ENCODE measurements at regions not wholly inside any gene's neighbourhood (a gene's known extent, or its start where the extent isn't known, plus 50 kb on each side); places are given as distances from the start of the nearest gene placed in this dataset.

DNA sequence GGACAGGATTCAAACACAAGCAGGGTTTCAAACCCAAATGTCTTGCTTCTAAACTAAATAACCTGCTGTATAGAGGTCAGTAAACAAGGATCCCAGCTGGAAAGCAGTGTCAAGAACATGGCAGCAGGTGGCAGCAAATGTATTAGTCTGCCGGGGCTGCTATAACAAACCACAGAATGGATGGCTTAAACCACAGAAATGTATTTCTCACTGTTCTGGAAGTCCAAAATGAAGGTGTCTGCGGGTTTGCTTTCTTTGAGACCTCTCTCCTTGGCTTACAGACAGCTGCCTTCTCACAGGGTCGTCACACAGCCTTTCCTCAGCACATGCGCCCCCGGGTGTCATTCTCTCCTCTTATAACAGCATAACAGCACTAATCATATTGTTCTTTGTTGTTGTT lies 65.1 kb upstream of the LRRC55 start:
- no peaks in the 10 kb centered on the region for H3K27me3 ChIP-seq
- intact Hi-C loops (cut with DNase I): no loop called here
- no peaks in the 10 kb centered on the region for H3K9me3 ChIP-seq
- H3K4me3 ChIP-seq: no peak overlapping the region
- TF ChIP-seq, protein P1, sequence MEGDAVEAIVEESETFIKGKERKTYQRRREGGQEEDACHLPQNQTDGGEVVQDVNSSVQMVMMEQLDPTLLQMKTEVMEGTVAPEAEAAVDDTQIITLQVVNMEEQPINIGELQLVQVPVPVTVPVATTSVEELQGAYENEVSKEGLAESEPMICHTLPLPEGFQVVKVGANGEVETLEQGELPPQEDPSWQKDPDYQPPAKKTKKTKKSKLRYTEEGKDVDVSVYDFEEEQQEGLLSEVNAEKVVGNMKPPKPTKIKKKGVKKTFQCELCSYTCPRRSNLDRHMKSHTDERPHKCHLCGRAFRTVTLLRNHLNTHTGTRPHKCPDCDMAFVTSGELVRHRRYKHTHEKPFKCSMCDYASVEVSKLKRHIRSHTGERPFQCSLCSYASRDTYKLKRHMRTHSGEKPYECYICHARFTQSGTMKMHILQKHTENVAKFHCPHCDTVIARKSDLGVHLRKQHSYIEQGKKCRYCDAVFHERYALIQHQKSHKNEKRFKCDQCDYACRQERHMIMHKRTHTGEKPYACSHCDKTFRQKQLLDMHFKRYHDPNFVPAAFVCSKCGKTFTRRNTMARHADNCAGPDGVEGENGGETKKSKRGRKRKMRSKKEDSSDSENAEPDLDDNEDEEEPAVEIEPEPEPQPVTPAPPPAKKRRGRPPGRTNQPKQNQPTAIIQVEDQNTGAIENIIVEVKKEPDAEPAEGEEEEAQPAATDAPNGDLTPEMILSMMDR (IDR thresholded peaks at IDR 0.05): peak in 3 of 4 donors; percentile 34 to 48 (median 36)
- ATAC-seq (peak in 3 of 4 donors; percentile 73 to 83 (median 78)), DNase-seq (peak in 3 of 6 donors; percentile 11 to 36 (median 16)), FAIRE-seq (no peak)
- H3K27ac ChIP-seq: no peak overlapping the region
- H3K36me3 ChIP-seq: no peaks in the 10 kb centered on the region
- no peaks in the 10 kb centered on the region for H3K4me1 ChIP-seq
- WGBS, 2 donors: 58 to 66% methylated on average over 5 of the region's 5 CpGs

DNA sequence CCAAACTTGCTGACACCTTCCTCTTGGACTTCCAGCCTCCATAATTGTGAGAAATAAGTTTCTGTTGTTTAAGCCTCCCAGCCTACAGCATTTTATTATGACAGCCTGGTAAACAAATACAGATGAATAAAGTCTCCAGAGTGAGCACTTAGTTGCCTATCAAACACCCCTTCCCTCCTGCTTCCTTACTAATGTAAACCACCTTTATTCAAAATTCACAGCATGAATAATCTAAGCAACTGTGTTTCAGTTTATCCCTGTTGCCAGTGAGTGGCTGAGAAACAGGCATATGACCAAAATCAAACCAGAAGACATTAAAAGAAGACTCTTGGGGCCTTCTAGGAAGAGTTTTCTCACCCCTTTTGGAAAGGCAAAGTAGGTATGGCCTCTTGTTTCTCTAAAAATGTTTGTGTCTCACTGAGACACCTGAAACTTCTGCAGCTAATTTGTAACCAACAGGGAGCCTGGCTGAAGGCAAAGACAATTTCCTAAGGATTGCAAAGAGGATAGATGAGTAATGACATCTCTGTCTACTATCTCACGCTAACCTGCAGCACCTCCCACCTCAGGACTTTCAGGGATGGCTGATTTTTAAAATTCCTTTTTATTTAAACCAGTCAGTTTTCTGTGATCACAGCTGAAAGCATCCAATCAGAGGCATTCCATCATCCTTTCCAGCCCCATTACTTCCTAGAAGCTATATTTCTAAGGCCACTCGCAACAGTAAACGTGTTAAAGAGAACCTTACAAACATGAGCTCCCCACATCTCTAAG lies 61.4 kb upstream of the LRRC55 start:
- ATAC-seq (no peak), FAIRE-seq (no peak), DNase-seq (no peak)
- WGBS, 2 donors: 86 to 92% methylated on average over 3 of the region's 3 CpGs
- H3K4me3 ChIP-seq: no peak overlapping the region
- no peaks in the 10 kb centered on the region for H3K4me1 ChIP-seq
- no peaks in the 10 kb centered on the region for H3K9me3 ChIP-seq
- H3K36me3 ChIP-seq: no peaks in the 10 kb centered on the region
- H3K27ac ChIP-seq: no peak overlapping the region
- no peaks in the 10 kb centered on the region for H3K27me3 ChIP-seq
- intact Hi-C loops (cut with DNase I): loop anchor here in 1 of 3 donors (10.0 kb wide), 1 partner anchor 124 kb away; no protein-coding TSS in a partner anchor
- TF ChIP-seq, protein P1 (IDR thresholded peaks at IDR 0.05): no peak

DNA sequence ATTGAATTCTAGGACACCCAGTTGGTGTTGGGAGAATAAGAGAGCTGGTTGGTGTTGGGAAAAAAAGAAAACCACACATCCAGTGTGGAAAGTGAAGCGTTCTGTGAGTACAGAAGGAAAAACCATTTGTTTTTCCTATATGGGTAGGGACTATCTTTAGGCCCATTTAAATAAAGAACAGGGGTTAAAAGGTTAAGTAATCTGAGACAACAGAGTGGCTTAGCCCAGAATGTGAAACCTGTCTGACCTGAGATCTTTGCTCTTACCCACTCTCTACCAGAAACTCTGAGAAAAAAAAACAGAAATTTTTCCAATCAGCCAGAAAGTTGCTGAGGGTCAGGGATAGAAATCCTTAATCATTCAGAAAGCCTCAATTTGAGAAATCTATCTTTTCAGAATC lies 59.8 kb upstream of the LRRC55 start:
- Histone ChIP-seq H3K27me3 (peaks cover 0 to 2% (median 0%) of the 10 kb centered on the region in 4 donors), H3K27ac (no peak overlapping the region), H3K9me3 (no peaks in the 10 kb centered on the region), H3K4me1 (no peaks in the 10 kb centered on the region), H3K36me3 (no peaks in the 10 kb centered on the region), H3K4me3 (no peak overlapping the region)
- ATAC-seq: no peak
- DNase-seq: no peak
- TF ChIP-seq, protein P1 (IDR thresholded peaks at IDR 0.05): no peak
- no peak for FAIRE-seq
- intact Hi-C loops (cut with DNase I): loop anchor here in 1 of 3 donors (10.0 kb wide), 1 partner anchor 123 kb away; no protein-coding TSS in a partner anchor
- WGBS, 2 donors: 44 to 52% methylated on average over 1 of the region's 1 CpG

DNA sequence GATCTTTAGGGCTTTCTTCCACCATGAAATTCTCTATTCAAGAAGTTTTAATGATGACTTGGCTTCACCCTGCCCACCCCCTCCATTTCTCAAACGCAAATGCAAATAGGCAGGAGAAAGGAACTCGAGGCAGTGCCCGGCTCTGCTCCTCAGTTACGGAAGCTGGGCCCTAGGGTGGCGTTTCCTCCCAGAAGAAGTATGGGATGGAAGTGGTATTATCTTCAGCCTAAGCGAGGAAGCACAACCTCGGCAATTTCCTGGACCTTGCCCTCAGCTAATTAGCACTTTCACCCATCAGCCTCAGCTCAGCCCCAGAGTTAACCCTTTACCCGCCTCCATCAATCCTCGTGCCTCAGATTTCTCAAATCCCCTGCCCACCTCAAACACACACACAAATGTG lies 58.2 kb upstream of the LRRC55 start:
- Histone ChIP-seq H3K4me1 (no peaks in the 10 kb centered on the region), H3K27ac (no peak overlapping the region), H3K27me3 (peaks cover 0 to 4% (median 0%) of the 10 kb centered on the region in 4 donors), H3K36me3 (no peaks in the 10 kb centered on the region), H3K4me3 (no peak overlapping the region), H3K9me3 (no peaks in the 10 kb centered on the region)
- no peak for ATAC-seq
- intact Hi-C loops (cut with DNase I): loop anchor here in 1 of 3 donors (10.0 kb wide), 1 partner anchor 121 kb away; no protein-coding TSS in a partner anchor
- TF ChIP-seq, protein P1 (IDR thresholded peaks at IDR 0.05): no peak
- WGBS, 2 donors: 58 to 61% methylated on average over 9 of the region's 9 CpGs
- FAIRE-seq: no peak
- no peak for DNase-seq

DNA sequence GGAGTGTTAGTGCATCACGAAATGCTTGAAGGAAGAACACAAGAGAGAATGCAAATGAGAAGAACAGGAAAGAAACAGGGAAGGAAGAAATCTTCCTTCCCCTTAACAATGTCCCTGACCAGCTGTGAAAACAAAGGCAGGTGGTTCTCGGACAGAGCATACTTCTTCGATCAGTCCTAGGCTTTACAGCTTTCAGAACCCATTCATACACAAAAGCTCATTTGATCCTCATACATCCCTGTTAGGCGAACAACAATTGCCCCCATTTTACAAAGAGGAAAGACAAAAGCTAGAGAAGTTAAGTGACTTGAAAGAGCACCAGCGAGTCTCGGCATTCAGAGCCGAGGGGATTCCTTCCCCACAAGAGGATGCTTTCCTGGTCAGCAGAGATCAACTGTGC lies 57.2 kb upstream of the LRRC55 start:
- TF ChIP-seq, protein P1 (IDR thresholded peaks at IDR 0.05): no peak
- peaks cover 0 to 4% (median 0%) of the 10 kb centered on the region in 4 donors for H3K27me3 ChIP-seq
- no peaks in the 10 kb centered on the region for H3K4me1 ChIP-seq
- WGBS, 2 donors: 69 to 74% methylated on average over 7 of the region's 7 CpGs
- H3K36me3 ChIP-seq: no peaks in the 10 kb centered on the region
- DNase-seq (no peak), ATAC-seq (no peak), FAIRE-seq (no peak)
- H3K4me3 ChIP-seq: no peak overlapping the region
- intact Hi-C loops (cut with DNase I): loop anchor here in 1 of 3 donors (10.0 kb wide), 1 partner anchor 120 kb away; no protein-coding TSS in a partner anchor
- no peaks in the 10 kb centered on the region for H3K9me3 ChIP-seq
- no peak overlapping the region for H3K27ac ChIP-seq

All from pancreas (tissue), 10 donors.